Calu3 (cell line): ENCODE measurements at regions not wholly inside any gene's neighbourhood (a gene's known extent, or its start where the extent isn't known, plus 50 kb on each side); places are given as distances from the start of the nearest gene placed in this dataset.

ENCODE experiments used
- BruUV-seq: library from RNA; stranded (reverse); fragments of 400-500 nt; replicated peaks from 2 replicates; lab custom pipeline; 2021; lab: Mats Ljungman, UMichigan
- CTCF ChIA-PET: fragments of 300-600 bp; sonication (Branson Sonifier 250); formaldehyde crosslinking; loops from one replicate; lab custom pipeline; 2022; ENCODE audit warnings: antibody characterized with exemption; lab: Charles Lee
- DNase-seq: peaks from one replicate; pipeline ENCODE4 v3.0.0; 2022
- H3K27ac Mint-ChIP-seq: one replicate; pipeline ENCODE4 v1.8.0; 2022; ENCODE audit warnings: mixed read lengths; ENCODE audit not compliant: unreplicated experiment
- H3K27me3 Mint-ChIP-seq: one replicate; pipeline ENCODE4 v1.8.0; 2022; ENCODE audit warnings: mixed read lengths; ENCODE audit not compliant: unreplicated experiment
- H3K36me3 Mint-ChIP-seq: one replicate; pipeline ENCODE4 v1.8.0; 2022; ENCODE audit warnings: mild to moderate bottlenecking, moderate library complexity, mixed read lengths; ENCODE audit not compliant: insufficient read depth, unreplicated experiment
- H3K4me1 Mint-ChIP-seq: one replicate; pipeline ENCODE4 v1.8.0; 2022; ENCODE audit warnings: mild to moderate bottlenecking, low read depth, mixed read lengths; ENCODE audit not compliant: unreplicated experiment
- H3K4me3 Mint-ChIP-seq: one replicate; pipeline ENCODE4 v1.8.0; 2022; ENCODE audit warnings: mild to moderate bottlenecking, low read depth, moderate library complexity, mixed read lengths; ENCODE audit not compliant: unreplicated experiment
- H3K9me3 Mint-ChIP-seq: one replicate; pipeline ENCODE4 v1.8.0; 2022; ENCODE audit warnings: low read depth, mixed read lengths; ENCODE audit not compliant: unreplicated experiment
- intact Hi-C: fragments of 100-400 bp; cut with micrococcal nuclease; formaldehyde crosslinking; loops from one replicate; pipeline ENCODE4 v1.10.0; 2022; ENCODE audit not compliant: unreplicated experiment
- TF ChIP-seq, protein P1 (sequence below): fragments of 200-600 bp; IDR thresholded peaks from one replicate; pipeline ENCODE4 v1.8.0; 2022; ENCODE audit warnings: antibody characterized with exemption; ENCODE audit not compliant: unreplicated experiment

DNA sequence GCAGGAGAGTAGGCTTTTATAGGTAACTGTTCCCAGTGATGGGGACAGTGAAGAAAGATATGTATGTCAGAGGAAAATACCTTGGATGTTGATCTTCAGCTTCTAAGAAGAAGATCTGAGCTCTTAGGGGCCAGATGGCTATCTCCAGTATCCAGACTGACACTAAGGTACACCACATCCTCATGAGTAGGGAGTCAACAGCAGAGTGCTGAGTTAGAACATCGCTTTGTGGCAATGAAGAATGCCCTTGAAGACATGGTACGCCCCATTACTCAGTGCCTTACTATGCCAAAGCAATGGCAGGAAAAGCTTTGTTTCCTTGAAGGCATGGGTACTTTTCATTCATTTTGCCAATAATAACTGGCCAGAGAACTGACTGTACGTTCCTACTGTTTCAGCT is 263.7 kb downstream of the CEMIP2 start:
- Mint-ChIP-seq H3K9me3 (no peaks in the 10 kb centered on the region), H3K4me1 (peaks cover 17% of the 10 kb centered on the region), H3K4me3 (no peak overlapping the region), H3K27me3 (no peaks in the 10 kb centered on the region), H3K36me3 (no peaks in the 10 kb centered on the region), H3K27ac (no peak overlapping the region)
- BruUV-seq, result no TSS peak
- intact Hi-C loops, result loop anchor here (5.0 kb wide), 1 partner anchor 103 kb away; no protein-coding TSS in a partner anchor
- TF ChIP-seq, protein P1, sequence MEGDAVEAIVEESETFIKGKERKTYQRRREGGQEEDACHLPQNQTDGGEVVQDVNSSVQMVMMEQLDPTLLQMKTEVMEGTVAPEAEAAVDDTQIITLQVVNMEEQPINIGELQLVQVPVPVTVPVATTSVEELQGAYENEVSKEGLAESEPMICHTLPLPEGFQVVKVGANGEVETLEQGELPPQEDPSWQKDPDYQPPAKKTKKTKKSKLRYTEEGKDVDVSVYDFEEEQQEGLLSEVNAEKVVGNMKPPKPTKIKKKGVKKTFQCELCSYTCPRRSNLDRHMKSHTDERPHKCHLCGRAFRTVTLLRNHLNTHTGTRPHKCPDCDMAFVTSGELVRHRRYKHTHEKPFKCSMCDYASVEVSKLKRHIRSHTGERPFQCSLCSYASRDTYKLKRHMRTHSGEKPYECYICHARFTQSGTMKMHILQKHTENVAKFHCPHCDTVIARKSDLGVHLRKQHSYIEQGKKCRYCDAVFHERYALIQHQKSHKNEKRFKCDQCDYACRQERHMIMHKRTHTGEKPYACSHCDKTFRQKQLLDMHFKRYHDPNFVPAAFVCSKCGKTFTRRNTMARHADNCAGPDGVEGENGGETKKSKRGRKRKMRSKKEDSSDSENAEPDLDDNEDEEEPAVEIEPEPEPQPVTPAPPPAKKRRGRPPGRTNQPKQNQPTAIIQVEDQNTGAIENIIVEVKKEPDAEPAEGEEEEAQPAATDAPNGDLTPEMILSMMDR, result no peak
- CTCF ChIA-PET, result interaction anchor here (1.0 kb wide), 1 partner anchor 14 kb away, joined by 3 read pairs; no protein-coding TSS in a partner anchor
- DNase-seq, result no peak

DNA sequence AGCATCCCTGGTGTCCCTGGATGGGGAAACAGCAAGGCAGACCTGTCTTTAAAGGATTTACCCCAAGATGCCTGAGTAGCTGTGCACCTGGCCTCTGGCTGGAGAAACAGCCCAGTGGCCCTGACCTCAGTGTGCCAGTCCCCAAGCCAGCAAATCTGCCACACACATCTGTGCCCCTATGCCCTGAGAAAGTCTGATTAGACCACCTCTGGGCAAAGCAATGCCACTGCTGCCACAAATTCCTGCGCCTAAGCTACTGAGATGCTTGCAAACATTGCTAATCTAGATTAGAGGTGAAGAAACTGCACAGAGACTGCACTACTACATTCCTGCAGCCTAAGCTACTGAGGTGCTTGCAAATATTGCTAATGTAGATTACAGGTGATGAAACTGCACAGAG is 269.6 kb downstream of the CEMIP2 start:
- intact Hi-C loops, result no loop called here
- TF ChIP-seq, protein P1, result no peak
- CTCF ChIA-PET, result no interaction called here
- Mint-ChIP-seq H3K36me3 (no peaks in the 10 kb centered on the region), H3K4me3 (no peak overlapping the region), H3K4me1 (no peaks in the 10 kb centered on the region), H3K27me3 (no peaks in the 10 kb centered on the region), H3K27ac (no peak overlapping the region), H3K9me3 (no peaks in the 10 kb centered on the region)
- no peak for DNase-seq
- BruUV-seq, result no TSS peak

GRCh38 chr9:71490810-71491209 is 277.5 kb downstream of the CEMIP2 start:
- TF ChIP-seq, protein P1, result no peak
- no peaks in the 10 kb centered on the region for H3K27me3 Mint-ChIP-seq
- CTCF ChIA-PET, result interaction anchor here (0.6 to 1.1 kb wide), 2 partner anchors 14 to 288 kb away, joined by 3 to 5 read pairs; no protein-coding TSS in a partner anchor

DNA sequence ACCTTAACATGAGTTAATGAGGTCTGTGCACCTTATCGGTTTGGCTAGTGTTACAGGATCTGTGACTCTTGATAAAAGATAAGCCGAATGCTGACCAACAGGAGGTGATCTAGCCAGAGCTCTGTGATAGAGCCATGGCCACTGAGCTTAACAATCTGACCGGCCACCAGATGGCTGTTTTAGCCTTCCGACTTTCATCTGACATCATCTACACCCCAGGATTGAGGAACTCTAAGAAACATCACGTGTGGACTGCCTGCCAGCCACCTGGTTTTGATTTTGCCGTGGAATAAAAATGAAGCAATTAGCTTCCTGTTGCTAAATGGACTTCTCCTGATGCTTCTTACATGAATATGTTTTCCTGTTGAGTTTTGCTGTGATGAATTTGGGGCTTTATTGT is 281.3 kb downstream of the CEMIP2 start:
- CTCF ChIA-PET, result interaction anchor here (0.6 kb wide), 1 partner anchor 601 kb away, joined by 4 read pairs; no protein-coding TSS in a partner anchor
- no peak for DNase-seq

More at GRCh38 chr9:71490810-71491209, 277.5 kb downstream of the CEMIP2 start:
- Mint-ChIP-seq H3K36me3 (no peaks in the 10 kb centered on the region), H3K4me1 (peaks cover 5% of the 10 kb centered on the region), H3K9me3 (no peaks in the 10 kb centered on the region), H3K4me3 (no peak overlapping the region), H3K27ac (no peak overlapping the region)
- intact Hi-C loops, result no loop called here
- no TSS peak for BruUV-seq
- peak; percentile 11 for DNase-seq

More for the DNA sequence above, 281.3 kb downstream of the CEMIP2 start:
- TF ChIP-seq, protein P1, result no peak
- Mint-ChIP-seq H3K4me3 (no peak overlapping the region), H3K36me3 (no peaks in the 10 kb centered on the region), H3K27ac (no peak overlapping the region), H3K9me3 (no peaks in the 10 kb centered on the region), H3K4me1 (peaks cover 12% of the 10 kb centered on the region), H3K27me3 (no peaks in the 10 kb centered on the region)
- BruUV-seq, result no TSS peak
- intact Hi-C loops, result no loop called here
